ENCODE measurements at regions not wholly inside any gene's neighbourhood (a gene's known extent, or its start where the extent isn't known, plus 50 kb on each side); places are given as distances from the start of the nearest gene placed in this dataset.
"Not testable (repeated sequence)": the region's sequence is repeated elsewhere in the genome, so short reads cannot be mapped to it uniquely, and the experiment has no call there.

- POLR2A ChIA-PET; DNase-seq (ENCODE audit: low spot score); ATAC-seq; H3K4me1 ChIP-seq (ENCODE audit: insufficient read depth, low read length); H2AFZ ChIP-seq (ENCODE audit: low read length); in situ Hi-C loops (cut with HindIII; ENCODE audit: extremely low pct_ligation_motif_present, low pct_unique_long_range_greater_than_20kb); H3K36me3 ChIP-seq (replicated peaks in 1 of 2; ENCODE audit: control insufficient read depth in 1 of 2, insufficient read depth in 2 of 2, low read length in 2 of 2); H4K20me1 ChIP-seq (ENCODE audit: insufficient read depth, low read length); H3K79me2 ChIP-seq (ENCODE audit: insufficient read depth, low read length); H3K27me3 ChIP-seq (ENCODE audit: control insufficient read depth in 1 of 2, insufficient read depth in 2 of 2, low read length in 2 of 2); BruUV-seq (replicated peaks); H3K9ac ChIP-seq (ENCODE audit: insufficient read depth, low read depth, low read length); H3K4me3 ChIP-seq (replicated peaks in 1 of 3; ENCODE audit: insufficient read depth in 1 of 3, low read depth in 2 of 3, low read length in 3 of 3); CTCF ChIA-PET (ENCODE audit: low intra/inter-chr PET ratio, low total read pairs); H3K9me3 ChIP-seq (ENCODE audit: low read length); intact Hi-C loops (cut with micrococcal nuclease; ENCODE audit: unreplicated experiment); FAIRE-seq; H3K27ac ChIP-seq (ENCODE audit: extremely low read length, insufficient read depth, low read length); H3K4me2 ChIP-seq (ENCODE audit: low read depth, low read length): not testable (repeated sequence)
- 44% methylated on average over 3 of the region's 25 CpGs for WGBS (ENCODE audit: low lambda C conversion rate)
These were observed 160.7 kb downstream of the POTEC start for GRCh38 chr18:14382666-14383065.

- intact Hi-C loops (cut with micrococcal nuclease; ENCODE audit: unreplicated experiment); H3K36me3 ChIP-seq (replicated peaks in 1 of 2; ENCODE audit: control insufficient read depth in 1 of 2, insufficient read depth in 2 of 2, low read length in 2 of 2); H3K4me3 ChIP-seq (replicated peaks in 1 of 3; ENCODE audit: insufficient read depth in 1 of 3, low read depth in 2 of 3, low read length in 3 of 3); in situ Hi-C loops (cut with HindIII; ENCODE audit: extremely low pct_ligation_motif_present, low pct_unique_long_range_greater_than_20kb); H3K27ac ChIP-seq (ENCODE audit: extremely low read length, insufficient read depth, low read length); H3K79me2 ChIP-seq (ENCODE audit: insufficient read depth, low read length); ATAC-seq; FAIRE-seq; H3K4me1 ChIP-seq (ENCODE audit: insufficient read depth, low read length); H2AFZ ChIP-seq (ENCODE audit: low read length); H3K9me3 ChIP-seq (ENCODE audit: low read length); H4K20me1 ChIP-seq (ENCODE audit: insufficient read depth, low read length); DNase-seq (ENCODE audit: low spot score); CTCF ChIA-PET (ENCODE audit: low intra/inter-chr PET ratio, low total read pairs); POLR2A ChIA-PET; H3K4me2 ChIP-seq (ENCODE audit: low read depth, low read length); H3K27me3 ChIP-seq (ENCODE audit: control insufficient read depth in 1 of 2, insufficient read depth in 2 of 2, low read length in 2 of 2); H3K9ac ChIP-seq (ENCODE audit: insufficient read depth, low read depth, low read length); BruUV-seq (replicated peaks): not testable (repeated sequence)
- 61% methylated on average over 2 of the region's 2 CpGs for WGBS (ENCODE audit: low lambda C conversion rate)
These were observed 163.9 kb downstream of the POTEC start for GRCh38 chr18:14379489-14379888.

GRCh38 chr18:14378376-14378775 is 165.0 kb downstream of the POTEC start:
- H3K36me3 ChIP-seq (replicated peaks in 1 of 2; ENCODE audit: control insufficient read depth in 1 of 2, insufficient read depth in 2 of 2, low read length in 2 of 2); intact Hi-C loops (cut with micrococcal nuclease; ENCODE audit: unreplicated experiment); H3K9ac ChIP-seq (ENCODE audit: insufficient read depth, low read depth, low read length); H3K79me2 ChIP-seq (ENCODE audit: insufficient read depth, low read length); H4K20me1 ChIP-seq (ENCODE audit: insufficient read depth, low read length); ATAC-seq; FAIRE-seq; H3K27me3 ChIP-seq (ENCODE audit: control insufficient read depth in 1 of 2, insufficient read depth in 2 of 2, low read length in 2 of 2); H3K4me3 ChIP-seq (replicated peaks in 1 of 3; ENCODE audit: insufficient read depth in 1 of 3, low read depth in 2 of 3, low read length in 3 of 3); H3K4me1 ChIP-seq (ENCODE audit: insufficient read depth, low read length); CTCF ChIA-PET (ENCODE audit: low intra/inter-chr PET ratio, low total read pairs); H3K4me2 ChIP-seq (ENCODE audit: low read depth, low read length); in situ Hi-C loops (cut with HindIII; ENCODE audit: extremely low pct_ligation_motif_present, low pct_unique_long_range_greater_than_20kb); BruUV-seq (replicated peaks); H2AFZ ChIP-seq (ENCODE audit: low read length); POLR2A ChIA-PET; DNase-seq (ENCODE audit: low spot score); H3K9me3 ChIP-seq (ENCODE audit: low read length); H3K27ac ChIP-seq (ENCODE audit: extremely low read length, insufficient read depth, low read length): not testable (repeated sequence)
- WGBS (ENCODE audit: low lambda C conversion rate), result 64% methylated on average over 14 of the region's 24 CpGs

- DNase-seq (ENCODE audit: low spot score); CTCF ChIA-PET (ENCODE audit: low intra/inter-chr PET ratio, low total read pairs); H3K36me3 ChIP-seq (replicated peaks in 1 of 2; ENCODE audit: control insufficient read depth in 1 of 2, insufficient read depth in 2 of 2, low read length in 2 of 2); H3K9ac ChIP-seq (ENCODE audit: insufficient read depth, low read depth, low read length); FAIRE-seq; H3K9me3 ChIP-seq (ENCODE audit: low read length); H2AFZ ChIP-seq (ENCODE audit: low read length); in situ Hi-C loops (cut with HindIII; ENCODE audit: extremely low pct_ligation_motif_present, low pct_unique_long_range_greater_than_20kb); H3K4me1 ChIP-seq (ENCODE audit: insufficient read depth, low read length); H3K79me2 ChIP-seq (ENCODE audit: insufficient read depth, low read length); intact Hi-C loops (cut with micrococcal nuclease; ENCODE audit: unreplicated experiment); H4K20me1 ChIP-seq (ENCODE audit: insufficient read depth, low read length); BruUV-seq (replicated peaks); H3K27ac ChIP-seq (ENCODE audit: extremely low read length, insufficient read depth, low read length); H3K4me2 ChIP-seq (ENCODE audit: low read depth, low read length); H3K4me3 ChIP-seq (replicated peaks in 1 of 3; ENCODE audit: insufficient read depth in 1 of 3, low read depth in 2 of 3, low read length in 3 of 3); POLR2A ChIA-PET; H3K27me3 ChIP-seq (ENCODE audit: control insufficient read depth in 1 of 2, insufficient read depth in 2 of 2, low read length in 2 of 2); ATAC-seq: not testable (repeated sequence)
- 64% methylated on average over 5 of the region's 18 CpGs for WGBS (ENCODE audit: low lambda C conversion rate)
These were observed 182.1 kb downstream of the POTEC start for GRCh38 chr18:14361346-14361745.
